K562 (cell line): ENCODE measurements at regions not wholly inside any gene's neighbourhood (a gene's known extent, or its start where the extent isn't known, plus 50 kb on each side); places are given as distances from the start of the nearest gene placed in this dataset.

Experiments
- ADNP ChIP-seq: fragments of 200-800 bp; sonication (Bioruptor generic); IDR thresholded peaks from 2 replicates; pipeline ENCODE4 v1.6.1; 2016; ENCODE audit warnings: missing genetic modification characterization, missing compliant biosample characterization
- CEBPB ChIP-seq: fragments of 450-650 bp; IDR thresholded peaks from 2 replicates; pipeline ENCODE4 v1.6.1; 2016; ENCODE audit warnings: missing genetic modification characterization, missing compliant biosample characterization
- COPS2 ChIP-seq: fragments of 450-650 bp; conservative IDR thresholded peaks from 2 replicates; pipeline ENCODE4 v1.6.1; 2016; ENCODE audit warnings: mild to moderate bottlenecking, moderate library complexity
- ESRRA ChIP-seq: fragments of 450-650 bp; IDR thresholded peaks from 2 replicates; pipeline ENCODE4 v1.6.1; 2014; ENCODE audit warnings: low read depth, mild to moderate bottlenecking, moderate library complexity, borderline replicate concordance
- EZH2 ChIP-seq: IDR thresholded peaks from 2 replicates; pipeline ENCODE4 v1.6.1; 2012; ENCODE audit warnings: low read depth, mild to moderate bottlenecking, inconsistent platforms, low read length, borderline replicate concordance
- SIN3A ChIP-seq, 2 experiments: fragments of 150-350 bp in 1 of 2; IDR thresholded peaks; 2 replicates each; pipeline ENCODE4 v1.6.1; 2011 to 2016; ENCODE audit warnings: borderline replicate concordance in 2 of 2, low read depth in 2 of 2, low read length in 2 of 2, mild to moderate bottlenecking in 2 of 2, moderate library complexity in 2 of 2; ENCODE audit not compliant: control insufficient read depth in 1 of 2
- ZSCAN32 ChIP-seq: fragments of 450-650 bp; formaldehyde crosslinking; IDR thresholded peaks from 2 replicates; pipeline ENCODE4 v1.4.0; 2020; ENCODE audit warnings: mild to moderate bottlenecking, moderate library complexity
- TF ChIP-seq, protein P1 (sequence below): sonication (generic); formaldehyde crosslinking; IDR thresholded peaks from 2 replicates; pipeline ENCODE4 v1.8.1; 2023; ENCODE audit warnings: mild to moderate bottlenecking, missing genetic modification reagents
- TF ChIP-seq, protein P2 (sequence below), 2 experiments: fragments of 450-650 bp; IDR thresholded peaks; 2 replicates each; pipeline ENCODE4 v1.6.1; 2016; ENCODE audit warnings: mild to moderate bottlenecking in 2 of 2, borderline replicate concordance in 1 of 2, low read depth in 1 of 2, moderate library complexity in 1 of 2
- TF ChIP-seq, protein P3 (sequence below): fragments of 250-450 bp; sonication (Bioruptor Pico); IDR thresholded peaks from 2 replicates; pipeline ENCODE4 v1.4.0; 2020; ENCODE audit warnings: borderline replicate concordance

DNA sequence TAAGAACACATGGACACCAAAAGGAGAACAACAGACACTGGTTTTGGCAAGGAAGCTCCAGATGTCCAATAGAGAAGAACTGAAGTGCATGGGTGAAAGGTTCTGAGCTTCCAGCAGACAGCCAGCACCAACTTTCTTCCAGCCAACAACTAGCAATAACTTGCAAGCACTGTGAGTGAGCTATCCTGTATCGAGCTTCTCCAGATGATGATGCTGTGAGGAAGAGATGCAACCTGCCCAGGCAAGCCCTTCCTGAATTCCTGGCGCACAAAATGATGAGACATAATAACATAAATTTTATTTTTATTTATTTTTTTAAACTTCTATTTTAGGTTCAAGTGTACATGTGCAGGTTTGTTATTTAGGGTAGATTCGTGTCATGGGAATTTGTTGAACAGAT lies 692.1 kb downstream of the DNAJB9 start:
- no peak for TF ChIP-seq SIN3A (IDR thresholded peaks at IDR 0.05; ENCODE audit: borderline replicate concordance in 2 of 2, control insufficient read depth in 1 of 2, low read depth in 2 of 2, low read length in 2 of 2)
- TF ChIP-seq ZSCAN32 = no peak
- TF ChIP-seq, protein P1, sequence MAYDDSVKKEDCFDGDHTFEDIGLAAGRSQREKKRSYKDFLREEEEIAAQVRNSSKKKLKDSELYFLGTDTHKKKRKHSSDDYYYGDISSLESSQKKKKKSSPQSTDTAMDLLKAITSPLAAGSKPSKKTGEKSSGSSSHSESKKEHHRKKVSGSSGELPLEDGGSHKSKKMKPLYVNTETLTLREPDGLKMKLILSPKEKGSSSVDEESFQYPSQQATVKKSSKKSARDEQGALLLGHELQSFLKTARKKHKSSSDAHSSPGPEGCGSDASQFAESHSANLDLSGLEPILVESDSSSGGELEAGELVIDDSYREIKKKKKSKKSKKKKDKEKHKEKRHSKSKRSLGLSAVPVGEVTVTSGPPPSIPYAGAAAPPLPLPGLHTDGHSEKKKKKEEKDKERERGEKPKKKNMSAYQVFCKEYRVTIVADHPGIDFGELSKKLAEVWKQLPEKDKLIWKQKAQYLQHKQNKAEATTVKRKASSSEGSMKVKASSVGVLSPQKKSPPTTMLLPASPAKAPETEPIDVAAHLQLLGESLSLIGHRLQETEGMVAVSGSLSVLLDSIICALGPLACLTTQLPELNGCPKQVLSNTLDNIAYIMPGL (CRISPR knock-in tag) = no peak
- TF ChIP-seq EZH2 = no peak
- TF ChIP-seq, protein P2, sequence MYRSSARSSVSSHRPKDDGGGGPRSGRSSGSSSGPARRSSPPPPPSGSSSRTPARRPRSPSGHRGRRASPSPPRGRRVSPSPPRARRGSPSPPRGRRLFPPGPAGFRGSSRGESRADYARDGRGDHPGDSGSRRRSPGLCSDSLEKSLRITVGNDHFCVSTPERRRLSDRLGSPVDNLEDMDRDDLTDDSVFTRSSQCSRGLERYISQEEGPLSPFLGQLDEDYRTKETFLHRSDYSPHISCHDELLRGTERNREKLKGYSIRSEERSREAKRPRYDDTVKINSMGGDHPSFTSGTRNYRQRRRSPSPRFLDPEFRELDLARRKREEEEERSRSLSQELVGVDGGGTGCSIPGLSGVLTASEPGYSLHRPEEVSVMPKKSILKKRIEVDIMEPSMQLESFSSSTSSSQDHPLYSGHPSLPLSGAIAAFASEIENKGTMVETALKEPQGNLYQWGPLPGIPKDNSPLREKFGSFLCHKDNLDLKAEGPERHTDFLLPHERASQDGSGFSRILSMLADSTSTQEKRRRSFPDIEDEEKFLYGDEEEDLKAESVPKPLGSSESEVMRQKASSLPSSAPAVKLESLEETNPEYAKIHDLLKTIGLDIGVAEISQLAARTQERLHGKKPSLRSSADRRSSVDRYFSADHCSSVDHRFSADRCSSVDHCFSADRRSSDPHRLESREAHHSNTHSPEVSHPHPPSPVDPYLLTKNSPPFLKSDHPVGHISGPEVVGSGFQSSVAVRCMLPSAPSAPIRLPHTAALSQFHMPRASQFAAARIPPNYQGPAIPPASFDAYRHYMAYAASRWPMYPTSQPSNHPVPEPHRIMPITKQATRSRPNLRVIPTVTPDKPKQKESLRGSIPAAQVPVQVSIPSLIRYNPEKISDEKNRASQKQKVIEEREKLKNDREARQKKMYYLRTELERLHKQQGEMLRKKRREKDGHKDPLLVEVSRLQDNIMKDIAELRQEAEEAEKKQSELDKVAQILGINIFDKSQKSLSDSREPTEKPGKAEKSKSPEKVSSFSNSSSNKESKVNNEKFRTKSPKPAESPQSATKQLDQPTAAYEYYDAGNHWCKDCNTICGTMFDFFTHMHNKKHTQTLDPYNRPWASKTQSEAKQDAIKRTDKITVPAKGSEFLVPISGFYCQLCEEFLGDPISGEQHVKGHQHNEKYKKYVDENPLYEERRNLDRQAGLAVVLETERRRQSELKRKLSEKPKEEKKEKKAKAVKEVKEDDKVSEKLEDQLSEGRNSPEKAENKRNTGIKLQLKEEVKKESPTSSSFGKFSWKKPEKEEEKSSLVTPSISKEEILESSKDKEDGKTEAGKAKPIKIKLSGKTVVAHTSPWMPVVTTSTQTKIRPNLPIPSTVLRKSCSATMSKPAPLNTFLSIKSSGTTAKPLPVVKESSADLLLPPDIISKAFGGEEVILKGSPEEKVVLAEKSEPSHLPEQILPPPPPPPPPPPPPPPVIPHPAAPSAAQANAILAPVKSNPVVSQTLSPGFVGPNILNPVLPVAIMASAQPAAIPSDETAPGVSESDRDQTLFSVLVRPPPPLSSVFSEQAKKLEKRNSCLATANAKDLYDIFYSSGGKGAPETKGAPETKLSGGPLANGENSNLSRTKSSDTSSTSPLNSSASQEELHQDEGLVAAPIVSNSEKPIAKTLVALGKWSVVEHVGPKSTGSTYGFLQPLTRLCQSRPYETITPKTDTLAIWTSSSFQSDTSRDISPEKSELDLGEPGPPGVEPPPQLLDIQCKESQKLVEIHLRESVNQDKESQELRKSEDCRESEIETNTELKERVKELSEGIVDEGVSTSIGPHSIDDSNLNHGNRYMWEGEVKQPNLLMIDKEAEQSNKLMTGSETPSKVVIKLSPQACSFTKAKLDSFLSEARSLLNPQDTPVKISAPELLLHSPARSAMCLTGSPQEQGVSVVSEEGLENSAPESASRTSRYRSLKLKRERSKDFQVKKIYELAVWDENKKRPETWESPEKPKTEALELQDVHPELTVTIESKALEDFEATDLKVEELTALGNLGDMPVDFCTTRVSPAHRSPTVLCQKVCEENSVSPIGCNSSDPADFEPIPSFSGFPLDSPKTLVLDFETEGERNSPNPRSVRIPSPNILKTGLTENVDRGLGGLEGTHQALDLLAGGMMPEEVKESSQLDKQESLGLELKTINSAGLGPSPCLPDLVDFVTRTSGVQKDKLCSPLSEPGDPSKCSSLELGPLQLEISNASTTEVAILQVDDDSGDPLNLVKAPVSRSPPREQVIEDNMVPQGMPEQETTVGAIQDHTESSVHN (IDR thresholded peaks at IDR 0.05; ENCODE audit: borderline replicate concordance in 1 of 2, low read depth in 1 of 2) = no peak
- TF ChIP-seq, protein P3, sequence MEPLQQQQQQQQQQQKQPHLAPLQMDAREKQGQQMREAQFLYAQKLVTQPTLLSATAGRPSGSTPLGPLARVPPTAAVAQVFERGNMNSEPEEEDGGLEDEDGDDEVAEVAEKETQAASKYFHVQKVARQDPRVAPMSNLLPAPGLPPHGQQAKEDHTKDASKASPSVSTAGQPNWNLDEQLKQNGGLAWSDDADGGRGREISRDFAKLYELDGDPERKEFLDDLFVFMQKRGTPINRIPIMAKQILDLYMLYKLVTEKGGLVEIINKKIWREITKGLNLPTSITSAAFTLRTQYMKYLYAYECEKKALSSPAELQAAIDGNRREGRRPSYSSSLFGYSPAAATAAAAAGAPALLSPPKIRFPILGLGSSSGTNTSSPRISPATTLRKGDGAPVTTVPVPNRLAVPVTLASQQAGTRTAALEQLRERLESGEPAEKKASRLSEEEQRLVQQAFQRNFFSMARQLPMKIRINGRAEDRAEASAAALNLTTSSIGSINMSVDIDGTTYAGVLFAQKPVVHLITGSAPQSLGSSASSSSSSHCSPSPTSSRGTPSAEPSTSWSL (CRISPR knock-in tag) = no peak
- TF ChIP-seq ESRRA = no peak
- no peak for TF ChIP-seq COPS2
- no peak for TF ChIP-seq CEBPB
- no peak for TF ChIP-seq ADNP (tag)
